Fibroblast of skin of abdomen (primary cell): ENCODE measurements at regions not wholly inside any gene's neighbourhood (a gene's known extent, or its start where the extent isn't known, plus 50 kb on each side); places are given as distances from the start of the nearest gene placed in this dataset.
A peak's percentile ranks its signal among the peaks of the same experiment; 100 is the strongest.
"Not testable (repeated sequence)": the region's sequence is repeated elsewhere in the genome, so short reads cannot be mapped to it uniquely, and the experiment has no call there.

Experiments used
- DNase-seq: peaks from one replicate; pipeline ENCODE4 v3.0.0-alpha.2; 2013

DNA sequence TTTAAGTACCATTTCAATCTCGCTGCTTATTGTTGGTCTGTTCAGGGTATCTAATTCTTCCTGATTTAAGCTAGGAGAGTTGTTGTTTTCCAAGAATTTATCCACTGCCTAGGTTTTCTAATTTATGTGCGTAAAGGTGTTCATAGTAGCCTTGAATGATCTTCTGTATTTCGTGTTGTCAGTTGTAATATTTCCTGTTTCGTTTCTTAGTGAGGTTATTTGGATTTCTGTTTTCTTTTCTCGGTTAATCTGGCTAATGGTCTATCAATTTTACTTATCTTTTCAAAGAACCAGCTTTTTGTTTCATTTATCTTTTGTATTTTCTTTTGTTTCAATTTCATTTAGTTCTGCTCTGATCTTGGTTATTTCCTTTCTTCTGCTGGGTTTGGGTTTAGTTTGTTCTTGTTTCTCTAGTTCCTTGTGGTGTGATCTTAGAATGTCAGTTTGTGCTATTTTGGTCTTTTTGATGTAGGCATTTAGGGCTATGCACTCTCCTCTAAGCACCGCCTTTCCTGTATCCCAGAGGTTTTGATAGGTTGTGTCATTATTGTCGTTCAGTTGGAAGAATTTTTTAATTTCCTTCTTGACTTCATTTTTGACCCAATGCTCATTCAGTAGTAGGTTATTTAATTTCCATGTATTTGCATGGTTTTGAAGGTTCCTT lies 92.5 kb upstream of the CSRP2 start:
- DNase-seq: not testable (repeated sequence)

DNA sequence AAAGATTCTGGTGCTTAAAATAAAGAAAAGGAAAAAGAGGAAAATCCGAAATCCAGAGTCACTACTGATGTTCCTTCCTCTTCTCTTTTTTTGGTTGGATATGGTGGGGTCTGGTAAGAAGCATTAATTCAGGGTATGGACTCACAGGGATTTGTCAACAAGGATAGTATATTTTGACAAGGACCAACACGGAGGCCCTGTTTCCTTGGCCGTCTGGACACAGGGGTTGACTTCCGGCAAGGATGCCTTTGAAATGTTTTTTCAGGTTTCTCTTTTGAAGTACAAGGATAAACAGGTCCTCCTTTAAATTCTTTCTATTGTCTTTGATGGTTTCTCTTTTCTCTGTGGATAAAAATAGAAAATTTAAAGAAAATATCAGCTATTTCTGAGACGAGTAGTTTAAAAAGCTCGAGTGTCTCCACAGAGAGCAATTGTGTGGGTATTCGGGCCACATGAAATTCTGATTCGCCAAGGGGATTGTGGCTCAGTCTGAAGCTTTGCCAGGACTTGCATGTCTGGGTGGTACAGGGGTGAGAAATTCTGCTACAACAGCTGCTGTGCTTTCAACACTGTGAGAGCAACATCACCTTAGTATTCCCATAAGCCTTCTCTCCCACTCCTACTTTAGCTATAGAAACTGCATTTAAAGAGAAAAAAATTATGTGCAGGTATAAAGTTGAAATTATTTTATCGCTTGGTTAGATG lies 88.5 kb upstream of the CSRP2 start:
- no peak for DNase-seq

DNA sequence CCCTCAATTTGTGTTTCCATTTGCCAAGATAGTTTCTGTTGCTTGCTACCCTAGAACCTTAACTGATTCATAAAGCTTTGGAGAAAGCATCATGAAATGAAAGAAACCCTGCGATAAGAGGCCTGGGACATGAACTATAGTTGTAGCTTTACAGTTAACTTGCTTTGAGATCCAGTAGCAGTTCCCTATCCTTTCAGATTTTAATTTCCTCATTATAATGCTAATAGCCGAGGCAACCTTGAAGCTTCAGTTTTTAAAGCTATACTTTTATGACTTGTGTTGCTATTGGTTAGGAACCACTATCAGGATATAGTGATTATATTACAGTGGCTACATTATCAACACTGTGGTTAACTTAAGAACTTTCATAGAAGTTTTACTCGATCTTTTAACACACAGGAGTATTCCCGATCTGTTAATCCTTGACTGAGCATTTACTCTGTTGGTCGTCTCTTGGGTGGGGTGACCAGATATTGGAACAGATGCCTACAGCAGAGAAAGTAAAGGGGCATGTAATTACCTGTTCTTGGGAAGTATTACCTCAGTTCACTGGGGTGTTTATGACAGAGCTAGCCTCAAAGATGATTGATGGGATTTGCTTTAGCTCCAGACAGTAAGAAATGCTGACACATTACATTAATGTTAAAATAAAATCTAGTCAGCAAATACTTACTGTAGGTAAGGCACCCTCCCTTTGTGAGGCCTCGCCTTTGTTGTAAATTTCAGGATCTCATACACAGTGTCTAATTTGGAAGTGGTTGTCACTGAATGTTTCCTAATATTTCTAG lies 86.2 kb upstream of the CSRP2 start:
- DNase-seq: no peak

DNA sequence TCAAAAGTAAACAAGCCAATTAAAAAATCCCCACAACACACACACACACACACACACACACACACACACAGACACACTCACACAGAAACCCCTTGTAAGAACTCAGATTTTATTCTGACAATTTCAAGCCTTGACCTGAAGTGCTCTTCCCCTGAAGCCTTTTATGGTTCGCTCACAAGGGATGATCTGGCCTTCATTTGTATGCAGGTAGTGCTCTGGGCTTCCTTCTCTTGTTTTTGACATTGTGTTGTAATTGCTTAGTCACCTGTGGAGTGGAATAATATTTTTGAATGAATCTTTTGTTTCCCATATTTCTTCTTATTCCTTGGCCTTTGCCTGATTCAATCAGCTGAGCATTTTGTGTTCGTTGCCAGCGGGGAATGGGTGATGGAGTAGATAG lies 83.3 kb upstream of the CSRP2 start:
- DNase-seq: no peak

DNA sequence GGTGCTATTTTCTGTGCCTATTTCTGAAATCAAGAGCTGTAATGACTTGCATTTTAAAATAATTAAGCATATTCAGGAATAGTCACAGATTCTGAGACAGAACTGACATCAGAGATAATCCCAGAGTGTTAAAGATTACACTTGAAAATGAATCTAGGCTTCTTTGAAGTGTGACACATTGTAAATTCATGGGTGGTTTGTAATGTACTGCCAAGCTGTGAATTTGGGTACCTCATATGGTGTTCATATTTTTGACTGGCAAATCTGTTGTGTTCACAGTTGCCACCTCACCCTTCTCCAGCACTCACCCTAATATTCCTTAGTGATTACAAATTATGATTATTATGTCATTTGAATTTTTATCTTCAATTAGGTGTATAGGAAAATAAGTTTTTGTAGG lies 78.5 kb upstream of the CSRP2 start:
- no peak for DNase-seq

DNA sequence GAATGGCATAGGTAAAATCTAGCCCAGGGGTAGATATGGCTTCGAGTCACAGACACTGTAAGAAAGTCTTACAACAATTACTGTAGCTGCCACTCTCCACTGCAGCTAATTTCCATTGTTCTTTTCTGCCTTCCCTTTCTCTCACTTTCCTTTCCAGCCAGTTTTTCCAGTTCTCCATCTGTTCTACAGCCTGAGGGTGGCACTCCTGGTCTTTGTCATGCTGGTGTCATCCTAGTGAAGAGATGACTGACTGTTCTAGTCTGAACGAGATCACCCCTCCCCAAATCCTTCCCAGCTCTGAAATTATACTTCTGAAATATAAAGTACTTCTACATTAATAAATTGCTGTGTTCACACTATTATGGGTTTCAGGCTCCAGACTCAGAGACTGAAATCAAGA lies 74.2 kb upstream of the CSRP2 start:
- no peak for DNase-seq

DNA sequence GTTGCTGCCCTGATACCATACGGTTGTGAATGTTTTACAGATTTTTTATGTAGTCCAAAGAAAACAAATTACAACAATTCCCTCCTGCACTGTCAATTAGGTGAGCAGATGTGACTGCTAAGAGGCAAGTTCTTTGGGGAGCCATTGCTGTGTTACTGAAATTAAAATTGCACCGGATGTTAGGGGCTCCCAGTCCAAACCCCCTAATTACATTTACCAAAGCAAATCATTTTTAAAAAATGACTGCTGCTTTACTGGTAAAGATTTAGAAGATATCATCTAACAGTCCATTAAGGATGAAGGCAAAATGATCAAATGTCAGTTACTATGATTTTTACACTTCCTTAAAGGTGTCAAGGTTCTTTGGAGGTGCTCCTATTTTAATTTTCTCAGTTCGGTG lies 70.1 kb upstream of the CSRP2 start:
- no peak for DNase-seq

DNA sequence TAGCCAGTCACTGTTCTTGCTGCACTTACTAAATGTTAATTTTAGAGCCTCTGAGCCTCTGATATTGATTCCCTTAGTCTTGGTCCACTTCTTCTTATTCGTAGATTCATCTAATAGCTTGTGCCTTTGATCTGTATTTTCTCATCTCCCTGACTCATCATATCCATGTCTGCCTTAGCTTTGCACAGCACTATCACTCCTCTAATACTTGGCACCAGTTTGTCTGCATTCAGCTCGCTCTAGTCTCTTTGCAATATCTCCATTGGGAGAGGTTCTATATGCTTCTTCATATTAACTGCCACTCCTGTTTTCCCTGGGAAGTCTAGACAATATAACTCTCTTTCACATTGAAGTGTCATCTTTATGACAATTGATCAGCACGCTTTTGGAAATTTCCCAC lies 68.5 kb upstream of the CSRP2 start:
- no peak for DNase-seq

DNA sequence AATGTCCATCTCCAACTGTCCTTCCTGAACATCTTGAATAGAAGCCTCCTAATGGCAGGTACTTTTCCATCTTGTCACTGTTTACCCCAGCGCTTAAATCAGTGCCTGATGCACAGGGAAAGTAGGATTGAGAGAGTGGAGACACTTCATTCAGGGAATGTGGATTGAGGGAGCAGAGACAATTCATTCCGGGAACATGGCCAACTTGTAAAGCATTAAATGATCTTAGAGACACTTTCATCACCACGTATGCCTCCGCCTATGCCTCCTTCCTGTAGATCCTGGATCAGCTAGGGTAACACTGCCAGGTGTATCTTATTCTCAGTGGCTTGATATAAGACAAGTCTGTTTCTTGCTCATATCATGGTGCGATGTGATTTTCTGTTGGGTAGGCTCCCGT lies 67.6 kb upstream of the CSRP2 start:
- DNase-seq: peak; percentile 70

DNA sequence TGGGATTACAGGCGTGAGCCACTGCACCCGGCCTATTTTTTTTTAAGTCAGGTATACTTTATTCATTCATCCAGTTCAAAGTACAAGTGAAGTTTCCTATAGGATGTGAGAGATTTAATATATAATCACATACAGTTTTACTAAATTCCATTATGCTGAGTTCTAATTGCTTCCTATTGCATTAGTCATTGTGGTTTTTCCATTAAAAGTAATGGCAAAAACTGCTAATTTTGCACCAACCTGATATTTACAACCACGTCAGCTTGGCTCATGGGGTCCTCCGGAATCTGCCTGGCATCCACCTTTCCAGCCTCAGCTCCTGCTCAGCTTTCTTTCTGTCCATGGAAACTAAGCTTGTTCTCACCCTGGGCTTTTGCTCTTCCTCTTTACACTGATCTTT lies 67.0 kb upstream of the CSRP2 start:
- DNase-seq: peak; percentile 86

DNA sequence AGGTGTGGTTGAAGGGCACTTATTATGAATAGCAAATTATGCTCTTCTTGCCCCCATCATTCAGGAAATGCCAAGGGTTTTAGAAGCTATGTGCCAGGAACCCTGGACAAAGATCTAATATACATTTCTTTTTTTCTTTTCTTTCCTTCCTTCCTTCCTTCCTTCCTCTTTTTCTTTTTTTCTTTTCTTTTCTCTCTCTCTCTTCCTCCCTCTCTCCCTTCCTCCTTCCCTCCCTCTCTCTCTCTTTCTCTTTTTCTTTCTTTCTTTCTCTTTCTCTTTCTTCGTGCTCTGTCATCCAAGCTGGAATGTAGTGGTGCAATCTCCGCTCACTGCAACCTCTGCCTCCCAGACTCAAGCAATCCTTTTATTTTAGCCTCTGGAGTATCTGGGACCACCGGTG lies 66.1 kb upstream of the CSRP2 start:
- no peak for DNase-seq

DNA sequence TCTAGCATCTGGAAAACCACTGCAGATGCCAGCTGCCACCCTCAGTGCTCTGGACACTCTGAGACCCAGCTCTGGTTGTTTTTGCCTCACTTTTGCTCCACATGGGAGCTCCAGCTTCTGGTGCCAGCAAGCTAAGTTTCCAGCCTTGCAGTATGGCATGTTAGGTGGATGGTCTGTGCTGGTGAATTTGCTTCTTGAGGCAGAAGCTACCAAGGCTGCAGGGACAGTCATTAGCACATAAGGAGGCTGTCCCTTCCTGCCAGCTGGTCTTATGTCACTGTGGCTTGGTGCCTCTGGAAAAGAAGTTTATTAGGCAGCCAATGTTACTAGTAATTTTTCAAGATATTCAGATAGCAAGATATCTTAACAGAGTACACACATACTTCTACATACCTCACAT lies 64.2 kb upstream of the CSRP2 start:
- DNase-seq: peak; percentile 30

DNA sequence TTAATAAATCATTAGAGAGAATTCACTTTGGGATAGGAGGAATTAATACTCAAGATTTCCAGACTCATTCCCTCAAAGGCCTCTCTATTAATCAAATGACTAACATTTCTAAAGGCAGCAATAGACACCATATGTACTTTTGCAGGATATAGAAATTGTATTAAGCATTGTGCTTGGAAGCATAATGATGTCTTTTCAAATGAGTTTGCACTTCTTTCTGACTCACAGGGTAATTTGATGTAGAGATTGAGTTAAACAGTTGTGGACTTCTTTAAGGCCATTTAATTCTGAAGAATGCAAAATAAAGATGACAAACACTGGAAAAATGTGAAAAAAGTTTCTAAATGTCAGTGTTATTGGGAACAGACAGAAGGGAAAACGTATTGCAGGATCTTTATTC lies 63.4 kb upstream of the CSRP2 start:
- peak; percentile 98 for DNase-seq

DNA sequence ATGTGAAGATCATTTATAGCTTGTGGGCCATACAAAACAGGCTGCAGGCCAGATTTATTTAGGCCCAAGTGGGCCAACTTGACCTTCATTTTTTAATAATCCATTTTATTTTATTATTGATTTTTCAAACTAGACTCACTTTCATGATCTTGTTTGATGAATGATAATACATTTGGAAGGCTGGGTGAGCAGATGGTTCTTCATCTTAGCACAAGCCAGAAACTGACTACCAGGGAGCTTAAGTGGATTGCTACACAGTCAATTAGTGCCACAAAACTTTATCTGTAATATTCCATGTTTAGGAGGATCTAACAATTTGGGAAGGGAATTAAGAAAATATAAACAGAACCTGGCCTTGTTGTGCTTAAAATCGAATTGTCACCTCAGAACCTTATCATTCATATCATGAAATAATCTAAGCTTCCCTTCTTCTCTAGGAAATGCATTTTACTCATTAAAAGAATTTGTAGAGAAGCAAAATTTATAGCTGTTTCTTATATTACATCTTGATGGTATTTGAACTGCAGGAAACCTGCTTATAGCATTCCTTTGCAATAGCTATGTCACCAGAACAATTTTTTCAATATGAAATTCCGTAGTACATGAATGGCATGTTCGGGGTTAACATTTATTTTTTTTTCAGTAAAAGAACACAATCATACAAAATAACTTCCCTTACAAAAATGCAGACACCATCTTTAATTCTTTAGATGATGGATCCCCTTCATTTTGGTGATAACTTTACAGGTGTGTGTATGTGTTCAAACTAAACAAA lies 62.0 kb upstream of the CSRP2 start:
- DNase-seq: peak; percentile 65

DNA sequence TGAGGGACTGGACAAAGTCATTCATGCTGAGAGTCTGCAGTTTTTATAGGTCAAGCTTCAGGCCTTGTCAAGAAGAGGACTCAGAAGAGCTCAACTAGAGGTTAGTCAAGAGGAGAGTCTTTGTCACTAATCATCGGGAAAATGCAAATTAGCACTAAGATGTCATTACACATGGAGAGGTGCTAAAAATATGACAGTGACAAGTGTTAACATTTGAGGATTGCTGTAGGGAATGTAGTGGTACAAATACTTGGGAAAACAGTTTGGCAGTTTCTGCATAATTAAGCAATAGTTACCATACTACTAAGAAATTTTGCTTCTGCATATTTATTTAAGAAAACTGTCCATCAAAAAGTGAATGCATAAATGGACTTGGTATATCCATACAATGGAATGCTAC lies 60.9 kb upstream of the CSRP2 start:
- DNase-seq: no peak

DNA sequence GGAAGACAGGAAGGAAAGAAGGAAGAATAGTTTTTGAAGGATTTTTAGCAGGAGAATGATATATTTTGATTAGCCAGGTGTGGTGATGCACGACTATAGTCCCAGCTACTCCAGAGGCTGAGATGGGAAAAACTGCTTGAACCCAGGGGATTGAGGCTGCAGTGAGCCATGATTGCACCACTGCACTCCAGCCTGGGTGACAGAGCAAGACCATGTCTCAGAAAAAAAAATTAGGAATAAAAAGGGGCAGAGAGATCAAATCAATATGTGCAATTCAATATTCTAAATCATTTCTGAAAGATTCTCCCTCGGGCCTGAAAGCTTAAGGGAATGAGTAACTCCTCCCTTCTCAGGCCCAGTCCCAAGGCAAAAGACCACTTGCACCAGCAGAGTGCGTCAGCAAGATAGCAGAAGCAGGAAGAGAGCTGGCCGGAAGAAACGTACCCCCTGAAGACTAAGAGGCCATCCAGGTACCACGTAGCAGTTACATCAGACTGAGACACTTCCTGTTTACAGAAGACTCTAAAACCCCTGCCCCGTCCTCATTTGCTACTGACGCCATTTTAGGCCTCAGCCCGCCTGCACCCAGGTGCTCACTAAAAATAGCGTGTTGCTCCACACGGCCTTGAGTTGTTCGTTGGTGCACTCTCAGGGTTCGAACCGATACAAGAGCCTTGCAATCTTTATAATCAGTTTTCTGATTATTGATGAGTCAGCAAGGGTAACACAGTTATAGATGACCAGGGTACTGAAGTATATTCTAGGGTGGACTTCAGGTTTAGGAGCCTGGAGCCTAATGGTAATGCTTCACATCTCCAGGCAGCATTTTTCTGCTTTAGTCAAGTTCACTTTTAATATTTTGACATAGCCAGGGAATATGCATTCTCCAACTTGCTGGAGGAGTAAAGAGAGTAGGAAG lies 57.7 kb upstream of the CSRP2 start:
- no peak for DNase-seq

DNA sequence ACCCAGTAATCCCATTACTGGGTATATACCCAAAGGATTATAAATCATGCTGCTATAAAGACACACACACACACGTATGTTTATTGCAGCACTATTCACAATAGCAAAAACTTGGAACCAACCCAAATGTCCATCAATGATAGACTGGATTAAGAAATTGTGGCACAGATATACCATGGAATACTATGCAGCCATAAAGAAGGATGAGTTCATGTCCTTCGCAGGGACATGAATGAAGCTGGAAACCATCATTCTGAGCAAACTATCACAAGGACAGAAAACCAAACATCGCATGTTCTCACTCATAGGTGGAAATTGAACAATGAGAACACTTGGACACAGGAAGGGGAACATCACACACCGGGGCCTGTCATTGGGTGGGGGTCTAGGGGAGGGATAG lies 54.6 kb upstream of the CSRP2 start:
- not testable (repeated sequence) for DNase-seq

DNA sequence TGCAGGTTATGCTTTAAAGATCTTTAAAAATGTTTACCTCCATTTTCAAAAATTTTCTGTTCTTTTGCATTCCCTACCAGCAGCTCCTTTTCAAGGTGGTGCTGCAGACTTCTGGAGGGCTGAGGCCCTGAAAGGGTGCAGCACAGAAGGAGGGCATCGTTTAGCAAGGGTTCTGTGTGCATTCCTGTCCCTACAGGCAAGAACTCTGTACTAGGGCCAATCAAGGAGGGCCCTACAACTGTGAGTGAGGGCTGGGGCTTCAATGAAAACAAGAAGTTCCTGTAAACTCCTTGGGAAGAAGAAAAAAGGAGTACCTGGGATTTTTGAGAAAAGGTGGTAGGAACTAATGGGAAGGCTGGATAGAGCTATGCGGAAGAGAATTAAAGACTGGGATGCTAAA lies 50.7 kb upstream of the CSRP2 start:
- no peak for DNase-seq
